HG02571 (cell line): ENCODE measurements at regions not wholly inside any gene's neighbourhood (a gene's known extent, or its start where the extent isn't known, plus 50 kb on each side); places are given as distances from the start of the nearest gene placed in this dataset.

ENCODE experiments used
- ATAC-seq: cut with Tn5 transposase; IDR thresholded peaks from one replicate; pipeline ENCODE4 v1.9.1; 2021; ENCODE audit warnings: mild to moderate bottlenecking, moderate library complexity; ENCODE audit not compliant: unreplicated experiment

DNA sequence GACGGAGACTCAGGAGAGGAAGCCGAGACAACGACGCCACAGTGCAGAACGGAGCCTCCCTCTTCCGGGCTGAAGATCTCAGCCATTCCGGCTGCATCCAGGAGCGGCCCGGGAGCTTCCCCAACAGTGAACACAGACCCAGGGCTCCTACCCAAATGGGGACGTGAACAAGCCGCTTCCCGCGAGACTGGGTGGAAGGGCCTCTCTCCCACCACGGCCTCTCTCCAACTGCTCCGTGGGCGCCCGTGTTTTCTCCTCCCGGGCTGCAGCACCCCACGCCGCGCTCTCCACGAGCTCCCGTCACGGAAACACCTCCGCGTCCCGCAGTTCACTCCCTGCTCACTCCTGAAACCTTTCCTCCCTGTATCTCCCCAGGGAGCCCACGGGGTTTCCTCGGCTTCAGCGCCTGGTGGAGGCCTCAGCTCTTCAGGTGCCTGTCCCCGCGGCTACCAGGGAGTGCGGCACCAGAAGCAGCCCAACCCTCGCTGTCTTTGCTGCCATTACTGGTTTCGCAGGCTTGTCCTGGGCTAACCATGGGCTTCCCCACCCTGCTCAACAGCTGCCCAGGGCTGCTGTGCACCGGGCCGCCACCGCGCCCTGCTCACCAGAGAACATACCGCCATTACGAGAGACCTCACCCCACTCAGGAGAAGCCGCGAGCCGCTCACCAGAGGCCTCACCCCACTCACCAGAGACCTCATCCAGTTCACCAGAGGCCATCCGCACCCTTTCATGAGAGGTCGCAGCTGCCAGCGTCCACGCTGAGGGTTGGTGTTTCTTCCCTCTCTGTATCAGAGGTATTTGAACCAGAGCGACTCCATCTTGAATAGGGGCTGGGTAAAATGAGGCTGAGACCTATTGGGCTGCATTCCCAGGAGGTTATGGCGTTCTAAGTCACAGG, 922.8 kb downstream of the QKI start:
- no peak for ATAC-seq

GRCh38 chr6:164336455-164336854, 921.9 kb downstream of the QKI start:
- ATAC-seq, result no peak

- no peak for ATAC-seq
Measured at GRCh38 chr6:164331026-164331425, 916.5 kb downstream of the QKI start.

DNA sequence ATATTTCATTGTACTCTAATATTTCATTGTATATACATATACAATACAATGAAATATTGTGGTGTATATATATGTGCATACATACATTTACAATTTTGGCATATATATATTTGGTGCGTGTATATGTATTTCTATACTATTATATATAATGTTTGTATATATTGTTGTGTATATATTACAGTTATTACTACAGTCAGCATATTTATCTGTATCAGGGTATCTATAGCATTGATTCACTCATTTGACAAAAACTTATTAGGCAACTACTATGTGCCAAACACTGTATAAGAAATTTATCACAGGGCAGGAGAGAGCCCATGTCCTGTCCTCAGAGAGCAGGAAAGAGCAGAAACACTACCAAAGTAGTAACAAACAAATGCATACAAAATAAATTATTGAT, 910.6 kb downstream of the QKI start:
- ATAC-seq, result no peak

- ATAC-seq, result no peak
Measured at GRCh38 chr6:164322533-164322932, 908.0 kb downstream of the QKI start.

- no peak for ATAC-seq
Measured at GRCh38 chr6:164321297-164321696, 906.8 kb downstream of the QKI start.

- ATAC-seq, result no peak
Measured at GRCh38 chr6:164315376-164315775, 900.9 kb downstream of the QKI start.

GRCh38 chr6:164308339-164308738, 893.8 kb downstream of the QKI start:
- no peak for ATAC-seq

DNA sequence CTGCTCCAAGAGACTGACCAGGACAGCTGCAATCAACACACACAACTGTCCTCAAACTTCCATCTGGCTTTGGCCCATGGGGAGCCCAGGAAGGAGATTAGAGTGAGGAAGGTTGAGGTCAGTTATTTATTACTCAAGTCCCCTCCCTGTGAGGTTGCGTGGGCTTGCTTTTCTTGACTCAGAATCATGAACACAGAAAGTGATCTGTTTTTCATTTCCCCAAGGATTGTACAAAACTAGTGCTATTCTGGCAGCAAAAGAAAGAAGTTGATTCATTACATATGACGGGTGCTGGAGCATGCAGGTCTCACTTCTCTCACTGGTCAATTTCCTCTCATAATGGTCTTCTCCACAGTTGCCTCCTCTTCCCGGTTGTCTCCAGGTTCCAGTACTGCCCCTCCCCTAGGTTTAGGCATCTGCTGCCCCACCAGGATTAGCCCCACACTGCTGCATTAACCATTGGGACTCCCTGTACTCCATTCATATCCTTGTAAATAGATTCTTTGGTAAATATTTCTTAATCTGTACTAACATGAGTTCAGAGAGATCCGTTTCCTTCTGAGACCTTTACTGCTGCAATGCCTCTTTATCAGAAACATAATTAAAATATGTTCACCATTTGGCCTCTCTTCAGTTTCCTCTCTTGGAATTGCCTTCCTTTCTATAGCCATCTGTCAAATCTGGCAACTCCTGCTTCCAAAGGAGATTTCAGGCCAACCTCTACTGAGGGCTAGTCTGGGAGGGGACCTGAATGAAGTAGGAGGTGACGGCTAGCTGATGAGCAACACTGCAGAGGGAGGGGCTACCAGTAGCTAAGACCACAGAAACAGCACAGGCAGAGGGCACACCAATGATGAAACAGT, 888.8 kb downstream of the QKI start:
- ATAC-seq, result no peak

DNA sequence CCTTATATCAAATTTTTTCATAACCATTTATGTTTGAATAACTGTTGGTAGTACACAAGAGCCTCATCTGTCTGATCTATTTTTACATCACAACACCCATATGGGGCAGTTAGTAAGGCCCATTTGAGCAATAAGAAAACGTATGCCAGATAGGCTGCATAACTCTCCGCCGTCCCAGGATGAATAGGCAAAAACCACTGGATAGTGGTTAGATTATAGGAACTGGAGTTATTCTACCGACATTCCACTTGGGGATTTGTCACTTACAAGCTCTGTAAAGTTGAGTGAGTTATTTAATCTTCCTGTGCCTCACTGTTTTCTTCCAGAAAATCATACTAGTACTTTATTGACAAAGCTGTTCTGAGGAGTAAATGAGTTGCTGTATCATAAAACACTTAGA, 881.9 kb downstream of the QKI start:
- no peak for ATAC-seq

DNA sequence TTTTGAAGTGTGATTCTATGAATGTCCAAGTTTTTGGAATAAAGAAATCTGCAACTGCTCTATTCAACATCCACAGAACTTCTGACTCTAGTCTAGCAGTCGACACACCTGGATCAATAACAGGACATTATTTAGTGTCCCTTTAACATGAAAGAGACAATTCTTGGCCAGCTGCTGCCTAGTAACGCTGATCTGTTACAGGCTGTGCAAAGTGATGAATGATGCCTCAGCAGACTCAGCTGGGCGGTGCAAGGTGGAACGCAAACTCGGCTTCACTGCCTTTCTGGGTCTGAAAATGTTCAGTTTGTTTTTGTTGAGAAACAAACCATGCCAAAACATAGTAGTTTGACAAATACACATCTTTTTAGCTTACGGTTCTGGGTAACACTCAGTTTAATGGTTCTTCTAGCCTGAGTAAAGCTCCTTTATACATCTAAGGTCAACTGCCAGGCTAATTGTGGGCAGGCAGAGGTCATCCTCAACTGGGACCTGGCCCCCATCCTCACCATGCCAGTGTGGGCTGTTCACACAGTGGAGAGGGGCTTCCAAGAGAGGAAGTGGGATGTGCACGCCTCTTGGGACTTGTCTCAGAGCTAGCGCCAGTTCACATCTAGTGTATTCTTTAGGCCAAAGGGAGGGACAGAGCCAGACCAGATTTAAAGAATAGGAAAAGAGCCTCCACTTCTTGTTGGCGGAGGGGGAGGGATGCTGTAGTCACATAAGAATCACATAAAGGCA, 879.7 kb downstream of the QKI start:
- no peak for ATAC-seq

GRCh38 chr6:164291224-164291623, 876.7 kb downstream of the QKI start:
- no peak for ATAC-seq

DNA sequence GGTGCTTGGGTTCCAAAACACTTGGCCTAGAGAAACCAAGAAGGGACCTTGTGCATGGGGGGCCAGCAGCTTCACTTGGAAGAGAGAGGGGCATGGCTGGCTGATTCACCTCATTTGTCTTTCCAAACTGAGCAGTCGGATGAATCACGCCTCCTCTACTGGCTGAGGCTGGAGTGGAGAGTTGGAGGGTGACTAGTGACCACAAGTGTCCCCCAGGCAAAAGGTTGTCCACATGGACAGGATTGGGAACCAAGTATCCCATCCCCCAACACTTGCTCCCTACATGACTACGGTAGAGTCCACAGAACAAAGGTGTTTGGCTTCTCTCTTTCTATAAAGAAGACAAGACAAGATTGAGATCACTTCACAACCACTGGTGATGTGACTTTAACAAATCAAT, 875.6 kb downstream of the QKI start:
- no peak for ATAC-seq

- ATAC-seq, result no peak
Measured at GRCh38 chr6:164286011-164286410, 871.5 kb downstream of the QKI start.

DNA sequence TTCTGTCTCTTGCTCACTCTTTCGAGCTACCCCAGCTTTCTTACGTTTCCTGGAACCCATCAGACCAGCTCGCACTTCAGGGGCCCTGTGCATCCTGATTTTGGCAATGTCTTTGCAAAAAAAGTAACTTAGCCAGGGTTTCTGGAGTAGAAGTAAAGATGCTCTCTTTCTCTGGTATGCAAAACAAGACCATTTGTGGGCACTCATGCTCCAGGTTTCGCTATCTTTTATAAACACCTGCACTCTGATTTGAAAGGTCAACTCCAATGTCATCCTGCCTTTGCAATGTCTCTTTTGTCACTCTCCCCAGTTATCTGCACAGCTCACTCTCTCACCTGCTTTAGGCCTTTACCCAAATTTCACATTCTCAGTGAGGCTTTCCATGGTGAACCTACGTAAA, 869.1 kb downstream of the QKI start:
- no peak for ATAC-seq

DNA sequence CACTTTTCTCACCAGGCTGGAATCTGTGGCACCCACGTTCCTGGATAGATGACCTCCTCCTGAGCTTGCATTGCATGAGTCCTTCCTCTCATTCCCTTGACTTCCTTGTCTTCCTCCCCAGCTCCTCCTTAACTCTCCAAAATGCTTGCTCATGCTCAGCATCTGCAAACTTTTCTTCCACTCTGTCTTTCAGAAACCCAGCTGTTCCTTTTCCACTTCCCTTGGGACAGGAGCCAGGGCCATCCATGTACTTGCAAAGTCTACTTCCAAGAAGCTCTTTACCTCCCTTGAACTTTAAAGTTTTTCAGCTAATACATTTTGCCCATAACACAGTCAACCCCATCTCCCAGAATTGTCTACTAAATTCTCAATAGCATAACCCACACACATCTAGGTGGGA, 861.7 kb downstream of the QKI start:
- no peak for ATAC-seq

DNA sequence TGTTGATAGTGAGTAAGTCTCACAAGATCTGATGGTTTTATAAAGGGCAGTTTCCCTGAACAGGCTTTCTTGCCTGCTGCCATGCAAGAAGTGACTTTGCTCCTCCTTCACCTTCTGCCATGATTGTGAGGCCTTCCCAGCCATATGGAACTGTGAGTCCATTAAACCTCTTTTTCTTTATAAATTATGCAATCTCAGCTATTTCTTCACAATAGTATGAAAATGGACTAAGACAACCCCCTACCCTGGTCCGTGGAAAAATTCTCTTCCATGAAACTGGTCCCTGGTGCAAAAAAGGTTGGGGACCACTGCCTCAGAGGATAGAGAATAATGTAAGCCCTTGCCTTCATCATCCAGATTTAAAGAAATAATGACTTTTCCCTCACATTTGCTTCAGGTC, 861.3 kb downstream of the QKI start:
- no peak for ATAC-seq

DNA sequence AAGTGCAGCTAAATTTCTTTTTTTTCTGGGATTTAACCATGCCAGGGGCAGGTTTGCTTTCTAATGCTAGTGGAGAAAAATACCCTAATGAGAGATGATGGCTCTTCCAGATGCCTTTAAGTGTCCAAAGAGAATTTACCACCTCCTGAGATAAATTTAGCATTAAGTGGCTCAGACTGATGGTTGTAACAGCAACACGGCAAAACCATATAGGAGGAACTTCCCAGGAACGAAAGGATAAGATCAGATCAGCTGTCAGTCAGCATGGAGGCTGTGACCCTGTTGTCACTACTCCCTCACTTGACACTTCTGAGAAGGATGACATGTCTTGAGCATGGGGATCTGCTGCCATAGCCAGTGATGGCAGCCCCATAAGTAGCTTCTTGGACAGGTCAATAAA, 860.0 kb downstream of the QKI start:
- ATAC-seq, result no peak

DNA sequence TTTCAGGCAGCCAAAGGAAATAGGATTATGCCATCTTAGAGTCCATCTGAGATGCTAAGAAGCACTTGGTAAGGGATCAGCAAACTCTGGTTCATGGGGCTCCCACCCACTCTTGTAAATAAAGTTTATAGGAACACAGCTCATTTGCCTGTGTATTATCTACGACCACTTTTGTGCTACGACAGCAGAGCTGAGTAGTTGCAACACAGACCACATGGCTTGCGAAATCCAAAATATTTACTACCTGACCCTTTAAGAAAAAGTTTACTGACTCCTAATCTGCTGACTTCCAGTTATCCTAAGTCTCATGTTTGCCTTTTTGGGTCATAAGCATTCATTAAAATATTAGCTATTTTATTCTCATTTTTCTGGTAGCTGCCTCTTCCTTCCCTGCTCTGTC, 859.0 kb downstream of the QKI start:
- no peak for ATAC-seq

GRCh38 chr6:164266851-164267250, 852.3 kb downstream of the QKI start:
- no peak for ATAC-seq

- no peak for ATAC-seq
Measured at GRCh38 chr6:164262348-164262747, 847.8 kb downstream of the QKI start.
